Stimulated activated CD8-positive, alpha-beta memory T cell treated with anti-CD3 and anti-CD28 coated beads, Interleukin-2, amount 100 ng/mL, for 48 hours (primary cell): ENCODE measurements at regions not wholly inside any gene's neighbourhood (a gene's known extent, or its start where the extent isn't known, plus 50 kb on each side); places are given as distances from the start of the nearest gene placed in this dataset.

Experiments
- DNase-seq, 2 donors: peaks; one replicate each; pipeline ENCODE4 v3.0.0-alpha.2; 2020; ENCODE audit warnings: low read depth in 2 of 2

DNA sequence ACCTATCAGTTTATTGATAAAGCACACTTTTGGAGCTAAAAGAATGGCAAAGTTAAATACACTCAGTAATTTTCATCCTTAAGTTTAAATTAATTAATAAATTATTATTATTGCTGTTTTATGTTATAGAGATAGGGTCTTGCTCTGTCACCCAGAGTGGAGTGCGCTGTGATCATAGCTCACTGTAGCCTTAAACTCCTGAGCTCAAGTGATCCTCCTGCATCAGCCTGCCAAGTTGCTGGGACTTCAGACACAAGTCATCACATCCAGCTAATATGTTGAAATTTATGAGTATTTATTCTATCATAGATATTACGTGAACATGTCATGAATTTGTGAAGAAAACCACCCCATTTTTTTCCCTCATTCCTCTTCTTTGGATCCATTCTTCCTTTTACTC is 64.2 kb downstream of the GJA1 start:
- no peak for DNase-seq

DNA sequence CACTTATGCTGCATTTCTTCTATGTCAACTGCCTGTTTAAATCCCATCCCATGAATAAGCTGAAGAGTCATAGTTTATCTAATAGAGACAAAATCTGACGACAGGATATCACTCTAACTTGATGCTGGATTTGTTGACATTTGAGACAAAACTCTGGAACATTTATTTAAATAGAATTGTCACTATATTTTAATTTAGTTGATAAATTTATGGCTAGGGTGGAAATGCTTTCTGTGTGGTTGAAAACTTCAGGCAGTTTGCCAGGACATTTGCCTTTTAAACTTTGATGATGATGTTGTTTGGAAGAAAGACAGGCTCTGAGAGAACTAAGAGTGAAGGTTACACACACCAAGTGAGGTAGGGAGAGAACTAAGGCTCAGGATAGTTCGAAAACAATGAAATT is 68.1 kb downstream of the GJA1 start:
- no peak for DNase-seq

DNA sequence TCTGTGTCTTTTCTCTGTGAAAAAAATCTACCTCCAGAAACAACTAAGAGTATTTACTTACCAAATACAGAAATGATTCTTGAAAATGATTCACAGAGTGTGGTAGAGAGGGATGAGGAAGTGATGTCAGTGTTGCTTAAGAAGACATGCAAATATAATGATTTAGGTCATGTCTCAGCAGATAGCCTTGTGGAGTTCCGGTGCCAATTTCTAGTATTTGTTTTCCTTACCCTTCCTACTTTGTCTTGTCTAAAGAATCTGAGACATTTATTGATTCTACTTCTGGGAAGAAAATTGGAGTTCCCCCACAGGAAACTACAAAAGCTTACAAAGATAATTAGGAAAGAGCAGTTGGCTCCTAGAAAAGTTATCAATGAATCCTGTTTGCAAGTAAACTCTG is 68.8 kb downstream of the GJA1 start:
- DNase-seq, result no peak

DNA sequence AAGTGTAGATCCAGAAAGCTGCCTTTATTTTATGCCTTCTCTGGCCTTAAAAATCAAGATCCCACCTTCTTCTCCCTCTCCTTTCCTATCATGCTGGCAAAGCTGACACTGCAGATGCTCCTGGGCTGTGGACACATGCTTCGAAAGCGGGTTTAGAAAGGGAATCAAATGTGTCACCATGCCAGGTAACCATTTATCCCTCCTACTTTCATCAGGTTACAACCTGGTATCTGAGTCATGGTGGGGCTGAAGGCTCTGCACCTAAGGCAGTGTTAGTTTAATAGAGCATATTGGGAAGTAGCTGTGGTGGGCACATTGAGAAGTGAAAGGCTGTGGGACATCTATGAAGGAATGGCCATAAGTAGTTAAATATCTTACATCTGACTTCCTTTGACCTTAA is 69.8 kb downstream of the GJA1 start:
- no peak for DNase-seq

DNA sequence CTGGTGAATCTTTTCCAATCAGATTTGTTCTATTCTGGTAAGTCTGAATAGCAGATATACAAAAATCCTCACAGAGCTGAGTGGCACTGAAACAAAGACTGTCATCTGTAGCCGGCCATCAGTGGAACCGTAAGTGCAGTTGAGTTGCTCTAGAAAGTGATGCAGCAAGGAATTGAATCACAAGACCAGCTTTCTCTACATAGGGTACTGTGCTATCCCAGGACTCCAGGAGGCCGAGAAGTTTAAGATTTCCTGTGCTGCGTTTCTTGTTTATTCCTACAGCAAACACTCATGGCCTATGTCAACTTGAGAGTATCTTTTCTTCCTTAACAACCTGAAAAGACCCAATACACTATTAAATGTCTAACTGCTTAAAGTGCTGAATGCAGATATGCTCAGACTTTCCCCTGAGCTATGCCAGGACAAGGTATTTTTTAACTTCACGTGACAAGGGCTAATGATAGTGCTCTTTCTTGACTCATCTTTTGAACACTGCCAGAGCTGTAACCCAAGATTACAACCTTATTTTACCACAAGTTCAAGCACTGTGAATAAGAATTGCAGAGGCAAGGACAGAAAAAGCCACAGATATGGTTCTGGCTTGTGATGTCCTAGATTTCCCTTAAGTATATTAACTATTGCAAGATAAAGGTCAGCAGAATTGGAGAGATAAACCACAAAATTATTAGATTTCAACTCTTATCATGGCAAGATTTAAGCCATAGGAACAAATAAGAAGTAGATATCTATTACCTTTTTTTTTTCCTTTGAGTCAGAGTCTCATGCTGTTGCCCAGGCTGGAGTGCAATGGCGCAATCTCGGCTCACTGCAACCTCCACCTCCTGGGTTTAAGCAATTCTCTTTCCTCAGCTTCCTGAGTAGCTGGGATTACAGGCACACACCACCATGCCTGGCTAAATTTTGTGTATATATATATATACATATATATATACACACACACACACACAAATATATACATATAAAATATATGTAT is 71.6 kb downstream of the GJA1 start:
- no peak for DNase-seq

DNA sequence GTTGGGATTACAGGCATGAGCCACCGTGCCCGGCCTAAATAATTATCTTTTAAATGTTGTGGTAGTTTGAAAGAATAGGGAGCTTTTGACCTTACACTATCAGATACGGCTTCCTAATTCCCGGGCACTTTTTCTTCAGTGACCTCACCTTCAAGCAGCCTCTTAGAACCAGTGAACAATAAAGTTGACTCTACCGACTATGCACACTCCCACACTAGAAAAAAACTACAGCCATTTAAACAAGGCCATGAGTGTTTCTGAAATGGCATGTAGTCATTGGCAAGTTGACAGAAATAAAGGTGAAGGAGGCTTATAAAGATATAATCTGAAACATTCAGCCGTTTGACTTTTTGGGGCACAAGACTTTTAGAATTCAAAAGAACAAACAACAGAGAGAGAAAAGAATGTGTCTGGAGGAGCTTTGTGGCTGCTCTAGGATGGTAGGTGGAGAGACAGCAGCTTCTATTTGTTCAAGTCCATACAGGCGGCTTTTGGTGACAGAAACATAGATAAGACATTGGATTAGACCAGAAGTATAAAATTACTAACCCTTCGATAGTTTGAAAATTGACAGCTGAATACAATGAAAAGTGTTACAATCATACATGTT is 75.2 kb downstream of the GJA1 start:
- no peak for DNase-seq

DNA sequence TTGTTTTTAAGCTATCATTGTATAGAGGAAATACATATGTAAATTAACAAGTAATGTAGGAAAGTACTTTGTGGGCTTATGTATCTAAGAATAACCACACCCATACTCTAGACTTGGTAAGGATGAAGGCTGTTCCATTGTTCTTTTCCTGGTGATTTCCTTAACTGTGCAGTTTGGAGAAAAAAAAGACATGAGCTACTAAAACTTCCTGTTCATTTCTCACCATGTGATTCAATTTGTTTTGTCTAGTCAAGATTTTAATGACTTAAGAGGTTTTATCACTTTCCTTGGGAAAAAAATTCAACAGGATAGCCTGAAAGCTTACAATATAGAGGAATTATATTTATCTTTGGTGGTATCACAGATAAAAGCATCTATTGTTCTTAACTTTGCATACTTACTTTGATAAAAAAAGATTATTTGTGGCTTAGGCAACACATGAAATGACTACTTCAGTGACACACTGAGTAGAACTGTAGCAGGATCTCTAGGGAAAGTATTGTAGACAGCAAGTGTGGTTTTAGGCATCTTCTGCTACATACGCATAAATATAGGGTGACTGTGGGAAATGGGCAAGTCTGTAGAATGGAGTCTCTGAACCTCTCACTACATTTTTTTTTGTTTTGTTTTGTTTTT is 80.3 kb downstream of the GJA1 start:
- DNase-seq, result no peak

DNA sequence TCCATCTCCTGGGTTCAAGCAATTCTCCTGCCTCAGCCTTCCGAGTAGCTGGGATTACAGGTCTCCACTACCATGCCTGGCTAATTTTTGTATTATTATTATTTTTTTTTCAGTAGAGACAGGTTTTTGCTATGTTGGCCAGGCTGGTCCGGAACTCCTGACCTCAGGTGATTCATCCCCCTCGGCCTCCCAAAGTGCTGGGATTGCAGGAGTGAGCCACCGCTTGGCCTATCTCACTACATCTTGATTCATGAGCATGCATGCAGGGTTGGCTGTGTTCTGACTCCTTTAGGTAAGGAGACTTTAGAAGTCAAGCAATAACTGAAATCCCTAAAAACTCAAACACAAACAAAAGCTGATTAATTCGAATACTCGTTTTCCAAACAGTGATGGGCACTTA is 80.9 kb downstream of the GJA1 start:
- no peak for DNase-seq

DNA sequence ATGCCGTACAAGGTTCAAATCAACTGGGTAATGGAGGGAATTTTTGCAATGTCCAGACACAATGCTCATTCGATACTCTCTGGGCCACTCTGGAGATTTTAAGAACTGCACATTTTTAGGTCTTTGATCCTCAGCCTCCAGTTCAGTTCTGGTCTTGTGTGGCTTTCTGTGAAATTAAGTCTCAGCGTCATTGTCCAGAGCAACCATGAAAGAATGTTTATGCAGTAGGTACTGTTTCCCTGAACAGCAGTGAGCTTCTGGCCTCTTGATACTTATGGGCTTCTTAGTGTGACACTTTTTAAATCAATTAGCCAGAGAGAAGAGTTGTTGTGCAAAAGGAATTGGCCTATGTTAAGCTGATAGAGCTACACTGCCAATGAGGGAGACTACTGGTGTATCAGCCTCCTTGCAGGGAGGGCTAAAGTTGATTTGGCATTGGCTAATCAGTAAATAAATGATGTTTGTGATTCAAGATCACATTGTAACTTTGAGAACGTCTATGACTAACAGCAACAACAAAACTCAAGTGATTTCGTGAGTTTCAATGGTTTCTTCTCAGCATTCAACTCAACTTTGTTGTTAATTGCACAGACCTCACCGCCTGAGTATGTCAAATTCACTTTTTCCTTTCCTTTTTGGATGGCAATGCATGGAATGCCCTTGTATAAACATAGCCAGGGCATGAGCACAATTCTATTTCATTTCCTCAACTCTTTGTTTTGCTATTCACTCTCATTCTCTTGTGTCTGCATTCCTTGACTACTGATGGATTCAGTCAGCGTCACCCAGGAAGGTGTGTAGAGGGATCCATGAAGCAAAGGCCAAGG is 85.1 kb downstream of the GJA1 start:
- no peak for DNase-seq

DNA sequence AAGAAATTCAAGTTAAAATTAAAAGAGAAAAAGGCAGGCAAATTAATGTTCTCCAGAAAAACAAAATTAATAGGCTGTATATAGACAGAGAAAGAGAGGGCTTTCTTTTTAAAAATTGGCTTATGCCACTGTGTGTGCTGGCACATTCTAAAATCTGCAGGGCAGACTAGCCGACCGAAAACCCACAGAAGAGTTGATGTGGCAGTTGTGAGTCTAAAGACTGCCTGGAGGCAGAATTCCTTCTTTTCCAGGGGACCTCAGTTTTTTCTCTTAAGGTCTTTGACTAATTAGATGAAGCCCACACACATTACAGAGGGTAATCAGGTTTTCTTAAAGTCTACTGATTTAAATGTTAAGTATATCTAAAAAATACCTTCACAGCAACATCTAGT is 85.7 kb downstream of the GJA1 start:
- DNase-seq, result no peak

DNA sequence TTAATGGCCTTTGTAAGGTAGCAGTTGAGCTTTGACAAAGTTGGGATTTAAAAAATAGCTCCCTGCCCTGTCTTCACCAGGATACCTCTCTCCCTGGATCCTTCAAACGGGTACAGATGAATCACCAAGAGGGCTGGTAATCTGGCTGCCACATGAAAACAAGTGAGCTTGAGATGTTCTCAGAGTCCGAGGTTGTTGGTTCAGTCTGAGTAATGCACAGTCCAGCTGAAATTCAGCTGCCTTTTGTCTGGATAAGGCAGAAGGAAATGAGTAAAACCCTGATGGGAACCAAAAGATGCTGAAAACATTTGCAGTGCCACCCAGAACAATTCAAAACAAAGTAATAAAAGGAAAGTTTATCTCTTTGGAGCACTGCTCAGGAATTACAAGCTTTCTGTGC is 86.8 kb downstream of the GJA1 start:
- no peak for DNase-seq

DNA sequence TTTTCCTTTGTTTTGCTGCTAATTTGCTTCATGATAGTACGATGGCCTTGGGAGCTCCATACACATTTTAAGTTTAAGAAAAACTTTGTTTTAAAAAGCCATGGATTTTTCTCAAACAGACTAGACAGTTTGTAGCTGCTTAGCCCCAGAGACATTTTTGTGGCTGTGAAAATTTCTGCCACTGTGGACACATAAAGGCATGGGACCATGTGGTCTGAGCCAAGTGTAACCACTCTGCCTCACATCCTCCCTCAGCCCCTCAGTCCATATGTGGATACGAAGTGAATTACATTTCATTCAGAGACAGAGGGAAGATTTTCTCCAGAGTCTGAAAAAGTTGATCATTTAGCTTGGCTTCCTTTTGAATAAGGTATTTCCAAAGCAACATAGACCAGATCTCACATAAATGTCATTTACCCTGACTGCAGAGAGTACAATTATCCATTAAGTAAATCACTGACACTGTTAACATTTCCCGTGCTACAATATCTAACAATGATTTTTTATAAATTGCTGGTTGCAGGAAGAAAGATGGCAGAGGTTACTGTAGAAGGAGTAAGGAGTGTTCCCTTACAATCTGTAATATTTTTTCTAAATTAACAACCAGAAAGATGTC is 87.4 kb downstream of the GJA1 start:
- DNase-seq, result no peak

DNA sequence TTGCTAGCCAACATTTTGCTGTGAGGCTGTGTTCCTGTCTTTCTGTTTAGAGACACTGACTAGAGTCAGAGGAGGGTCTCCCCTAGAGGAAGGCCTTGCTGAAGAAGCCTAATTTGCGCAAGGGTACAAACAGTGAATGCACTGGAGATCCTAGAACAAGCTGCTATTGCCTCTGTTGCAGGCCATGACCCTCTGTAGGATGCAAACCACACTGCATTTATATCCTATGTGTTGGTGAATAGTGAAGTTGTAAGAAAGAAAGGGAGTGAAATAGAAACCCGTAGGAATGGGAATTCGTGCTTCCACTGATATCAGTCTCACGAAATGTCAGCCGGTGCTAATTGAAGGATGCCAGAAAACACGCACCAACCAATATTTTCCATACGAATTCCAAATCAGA is 88.2 kb downstream of the GJA1 start:
- no peak for DNase-seq

DNA sequence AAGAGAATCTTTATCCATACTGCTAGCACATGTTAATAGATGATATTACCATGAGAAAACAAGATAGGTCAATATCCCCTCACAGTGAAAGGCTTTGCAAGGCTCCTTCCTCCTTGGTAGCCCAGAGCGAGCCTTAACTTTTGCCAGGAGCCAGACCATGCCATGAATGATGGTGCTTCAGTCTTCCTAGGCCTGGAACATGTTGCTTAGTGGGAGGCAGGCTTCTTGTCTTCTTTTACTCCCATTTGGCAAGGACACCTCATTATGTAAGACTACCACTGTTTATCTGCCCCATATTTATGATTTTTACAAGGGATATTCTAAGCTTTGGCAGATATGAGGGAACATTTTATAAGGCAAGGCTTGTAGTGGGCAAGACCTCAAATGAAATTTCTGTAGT is 90.8 kb downstream of the GJA1 start:
- no peak for DNase-seq

DNA sequence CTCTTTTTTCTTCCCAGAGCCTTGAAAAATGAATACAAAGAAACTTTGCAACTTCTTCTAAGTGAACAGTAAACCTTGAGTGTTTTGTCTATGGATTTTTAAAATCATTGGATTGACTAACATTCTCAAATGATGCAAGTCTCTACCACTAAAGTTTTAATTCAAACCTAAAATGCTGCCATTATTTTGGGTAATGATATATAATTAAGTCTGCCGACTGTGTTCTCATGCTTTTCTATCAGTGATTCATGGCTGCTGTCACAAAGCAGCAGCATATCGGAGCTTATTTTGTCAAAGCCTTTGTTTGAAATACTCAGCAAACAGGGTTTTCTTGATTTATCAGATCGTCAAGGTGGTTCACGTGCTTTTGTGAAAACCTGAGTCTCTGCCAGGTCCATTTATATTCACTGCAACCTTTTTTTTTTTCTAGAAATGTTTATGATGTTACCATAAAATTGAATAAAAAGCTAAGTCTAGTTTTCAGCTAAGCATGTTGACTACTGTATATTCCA is 96.3 kb downstream of the GJA1 start:
- no peak for DNase-seq

DNA sequence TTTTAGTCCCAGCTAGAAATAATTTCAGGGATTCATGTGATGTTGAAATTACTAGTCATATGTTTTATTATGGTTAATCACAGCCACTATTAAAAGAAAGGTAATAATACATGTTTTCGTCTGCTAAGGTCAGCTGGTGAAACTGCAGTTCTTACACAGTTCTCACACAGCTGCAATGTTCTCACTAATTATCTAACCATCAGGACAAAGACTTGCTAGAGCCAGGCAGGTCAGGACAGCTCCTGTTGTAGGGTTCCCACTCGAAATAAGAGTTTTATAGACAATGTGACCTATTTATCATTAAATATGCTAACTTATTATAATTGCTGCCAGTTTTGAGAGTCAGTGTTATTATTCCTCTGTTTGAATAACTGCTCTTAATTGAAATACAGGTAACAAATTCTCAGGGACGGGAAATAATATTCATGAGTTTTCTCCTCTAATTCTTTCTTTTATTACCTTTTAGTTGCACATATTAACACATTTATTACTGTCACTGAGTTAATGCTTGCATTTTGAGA is 97.9 kb downstream of the GJA1 start:
- no peak for DNase-seq

DNA sequence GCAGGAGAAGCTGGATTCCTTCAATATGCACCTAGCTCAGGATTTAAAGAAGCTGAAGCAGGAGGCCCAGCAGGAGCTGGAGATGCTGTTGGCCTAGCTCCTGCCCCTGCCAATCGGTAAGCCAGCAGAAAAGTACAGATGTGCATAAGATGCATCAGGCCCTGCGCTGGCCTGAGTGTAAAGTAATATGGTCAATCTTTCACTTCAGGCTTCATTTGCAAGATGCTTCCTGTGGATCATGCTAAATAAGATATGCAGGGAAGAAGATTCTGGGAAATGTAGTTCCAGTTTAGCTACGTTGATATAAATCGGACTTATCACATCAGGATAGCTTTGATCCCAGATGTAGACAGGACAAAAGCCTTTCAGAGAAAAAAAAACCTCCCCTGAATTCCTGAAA is 100.3 kb downstream of the GJA1 start:
- no peak for DNase-seq

DNA sequence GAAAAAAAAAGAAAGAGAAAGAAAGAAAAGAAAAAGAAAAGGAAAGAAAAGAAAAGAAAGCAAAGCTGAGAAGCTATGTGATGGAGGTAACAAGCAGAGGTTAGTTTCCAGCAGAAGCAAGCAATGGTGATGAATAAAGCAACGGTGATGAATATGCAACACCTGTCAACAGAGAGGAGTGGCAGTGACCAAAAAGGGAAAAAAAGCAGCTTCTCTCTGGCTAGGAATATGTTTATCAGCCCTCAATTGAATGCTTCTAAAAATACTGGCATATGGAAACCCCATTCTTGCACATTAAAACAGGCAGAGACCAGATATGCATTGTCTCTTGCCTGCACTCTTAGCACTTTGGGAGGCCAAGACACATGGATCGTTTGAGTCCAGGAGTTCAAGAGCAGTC is 100.9 kb downstream of the GJA1 start:
- DNase-seq, result no peak

DNA sequence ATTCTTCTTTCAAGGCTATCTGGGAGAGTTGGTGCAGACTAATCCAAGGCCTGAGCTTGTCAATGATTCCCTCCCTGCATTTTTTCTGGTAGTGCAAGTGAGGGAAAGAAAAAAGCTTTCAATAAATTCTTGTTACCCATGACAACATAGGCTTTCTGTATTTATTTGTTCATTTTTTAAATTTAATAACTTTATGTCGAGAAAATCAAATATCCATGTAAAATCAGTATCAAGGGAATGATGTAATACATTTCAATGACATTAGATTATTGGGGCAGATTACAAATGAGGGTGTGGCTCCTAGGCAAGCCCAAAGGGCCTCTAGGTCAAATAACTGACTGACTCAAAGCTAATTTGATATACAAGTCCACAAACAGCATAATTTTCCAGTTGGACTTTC is 104.0 kb downstream of the GJA1 start:
- no peak for DNase-seq

DNA sequence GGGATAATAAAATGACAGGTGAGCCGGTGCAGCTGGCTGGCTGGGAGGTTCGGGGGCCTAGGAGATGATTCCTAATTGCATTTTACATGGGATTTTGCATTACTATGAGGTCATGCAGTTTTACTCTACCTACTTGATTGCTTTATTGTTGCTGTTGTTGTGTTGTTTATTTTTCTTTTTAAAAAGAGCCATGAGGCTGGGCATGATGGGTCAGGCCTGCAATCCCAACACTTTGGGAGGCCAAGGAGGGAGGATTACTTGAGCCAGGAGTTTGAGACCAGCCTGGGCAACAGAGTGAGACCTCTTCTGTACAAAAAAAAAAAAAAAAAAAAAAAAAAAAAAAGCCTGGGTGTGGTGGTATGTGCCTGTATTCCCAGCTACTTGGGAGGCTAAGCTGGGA is 104.8 kb downstream of the GJA1 start:
- no peak for DNase-seq

DNA sequence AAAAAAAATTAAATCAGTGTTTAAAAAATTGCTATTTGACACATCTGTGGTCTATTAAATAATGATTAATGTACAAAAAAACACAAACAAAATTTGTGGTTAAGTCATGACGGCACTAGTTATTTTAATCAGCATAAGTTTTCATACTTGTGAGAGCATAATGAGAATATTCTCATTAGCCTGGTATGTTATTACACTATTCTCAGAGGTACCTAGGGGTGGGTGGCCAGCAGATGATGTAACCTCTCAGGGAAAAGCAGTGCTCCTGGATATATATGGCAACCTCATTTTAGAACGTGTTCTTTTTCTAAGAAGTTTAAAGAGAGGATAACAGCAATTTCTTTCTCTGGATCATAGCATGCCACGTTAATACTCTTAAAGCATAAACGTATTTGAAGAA is 109.2 kb downstream of the GJA1 start:
- no peak for DNase-seq
